C4-2B (cell line): ENCODE measurements at regions not wholly inside any gene's neighbourhood (a gene's known extent, or its start where the extent isn't known, plus 50 kb on each side); places are given as distances from the start of the nearest gene placed in this dataset.

Experiments used
- H3K27ac ChIP-seq: fragments of 450-650 bp; 2 replicates; pipeline ENCODE4 v1.5.1; 2017
- ZFX ChIP-seq: fragments of 450-650 bp; IDR thresholded peaks from 2 replicates; pipeline ENCODE4 v1.6.1; 2017
- TF ChIP-seq, protein P1 (sequence below): fragments of 450-650 bp; conservative IDR thresholded peaks from 2 replicates; pipeline ENCODE4 v1.5.1; 2017; ENCODE audit warnings: mild to moderate bottlenecking

DNA sequence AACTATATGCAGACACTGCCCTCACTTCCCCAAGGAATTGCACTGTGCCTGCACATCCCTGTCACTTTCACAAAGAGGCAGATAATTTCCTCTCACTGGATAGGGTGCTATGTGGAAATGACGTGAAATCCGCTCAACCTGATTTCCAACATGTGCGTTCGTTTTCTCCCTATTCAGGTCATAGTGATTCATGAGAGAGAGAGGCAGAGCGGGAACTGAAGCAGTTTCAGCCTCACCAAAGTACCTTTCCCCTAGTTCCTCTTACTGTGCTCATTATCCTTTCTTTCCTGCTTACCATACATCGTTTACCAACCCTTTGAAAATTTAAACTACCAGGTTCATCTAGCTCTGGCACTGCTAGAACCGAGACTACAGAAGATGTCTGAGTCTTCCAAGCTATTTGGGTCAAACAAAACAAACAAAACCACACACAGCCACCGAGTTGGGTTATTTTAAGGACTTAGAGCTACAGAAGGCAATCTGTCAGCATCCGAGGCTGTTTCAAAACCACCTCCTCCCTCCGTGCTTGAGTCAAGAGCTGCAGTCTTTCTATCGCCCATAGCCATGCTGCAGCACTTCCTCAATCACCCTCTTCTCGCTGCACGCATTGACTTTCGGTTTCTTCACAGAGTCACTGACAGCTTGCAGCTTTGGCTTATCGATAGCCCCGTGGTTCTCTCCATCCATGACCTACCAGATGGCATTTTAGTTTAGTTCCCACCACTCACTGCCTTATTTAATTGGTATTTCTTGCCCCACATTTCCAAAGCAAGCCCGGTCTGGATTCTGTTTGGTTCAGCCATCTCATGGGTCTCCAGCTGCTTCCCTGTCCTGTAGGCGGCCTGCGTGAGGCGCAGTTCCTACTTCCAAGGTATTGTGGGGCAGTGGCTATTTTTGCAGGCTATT lies 1395.8 kb downstream of the EFNB2 start:
- peak overlapping the region; percentile 49 for H3K27ac ChIP-seq
- TF ChIP-seq, protein P1, sequence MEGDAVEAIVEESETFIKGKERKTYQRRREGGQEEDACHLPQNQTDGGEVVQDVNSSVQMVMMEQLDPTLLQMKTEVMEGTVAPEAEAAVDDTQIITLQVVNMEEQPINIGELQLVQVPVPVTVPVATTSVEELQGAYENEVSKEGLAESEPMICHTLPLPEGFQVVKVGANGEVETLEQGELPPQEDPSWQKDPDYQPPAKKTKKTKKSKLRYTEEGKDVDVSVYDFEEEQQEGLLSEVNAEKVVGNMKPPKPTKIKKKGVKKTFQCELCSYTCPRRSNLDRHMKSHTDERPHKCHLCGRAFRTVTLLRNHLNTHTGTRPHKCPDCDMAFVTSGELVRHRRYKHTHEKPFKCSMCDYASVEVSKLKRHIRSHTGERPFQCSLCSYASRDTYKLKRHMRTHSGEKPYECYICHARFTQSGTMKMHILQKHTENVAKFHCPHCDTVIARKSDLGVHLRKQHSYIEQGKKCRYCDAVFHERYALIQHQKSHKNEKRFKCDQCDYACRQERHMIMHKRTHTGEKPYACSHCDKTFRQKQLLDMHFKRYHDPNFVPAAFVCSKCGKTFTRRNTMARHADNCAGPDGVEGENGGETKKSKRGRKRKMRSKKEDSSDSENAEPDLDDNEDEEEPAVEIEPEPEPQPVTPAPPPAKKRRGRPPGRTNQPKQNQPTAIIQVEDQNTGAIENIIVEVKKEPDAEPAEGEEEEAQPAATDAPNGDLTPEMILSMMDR: peak; percentile 50
- TF ChIP-seq ZFX: no peak

DNA sequence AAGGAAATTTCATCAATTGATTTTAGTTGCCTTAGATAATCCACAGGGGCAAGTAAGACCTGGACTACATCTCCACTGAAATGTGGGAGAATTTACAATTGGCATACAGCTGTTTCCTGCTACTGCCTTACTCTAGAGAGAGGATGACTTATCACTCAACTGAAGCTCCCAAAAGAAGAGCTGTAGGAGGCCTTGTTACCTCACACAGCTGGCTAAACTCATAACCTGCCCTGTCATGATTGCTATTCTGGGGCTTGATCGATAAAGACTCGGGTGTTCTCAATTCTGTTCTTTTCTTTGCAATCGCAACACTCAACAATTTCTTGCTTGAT lies 1396.4 kb downstream of the EFNB2 start:
- TF ChIP-seq, protein P1: no peak
- TF ChIP-seq ZFX: no peak
- no peak overlapping the region for H3K27ac ChIP-seq

DNA sequence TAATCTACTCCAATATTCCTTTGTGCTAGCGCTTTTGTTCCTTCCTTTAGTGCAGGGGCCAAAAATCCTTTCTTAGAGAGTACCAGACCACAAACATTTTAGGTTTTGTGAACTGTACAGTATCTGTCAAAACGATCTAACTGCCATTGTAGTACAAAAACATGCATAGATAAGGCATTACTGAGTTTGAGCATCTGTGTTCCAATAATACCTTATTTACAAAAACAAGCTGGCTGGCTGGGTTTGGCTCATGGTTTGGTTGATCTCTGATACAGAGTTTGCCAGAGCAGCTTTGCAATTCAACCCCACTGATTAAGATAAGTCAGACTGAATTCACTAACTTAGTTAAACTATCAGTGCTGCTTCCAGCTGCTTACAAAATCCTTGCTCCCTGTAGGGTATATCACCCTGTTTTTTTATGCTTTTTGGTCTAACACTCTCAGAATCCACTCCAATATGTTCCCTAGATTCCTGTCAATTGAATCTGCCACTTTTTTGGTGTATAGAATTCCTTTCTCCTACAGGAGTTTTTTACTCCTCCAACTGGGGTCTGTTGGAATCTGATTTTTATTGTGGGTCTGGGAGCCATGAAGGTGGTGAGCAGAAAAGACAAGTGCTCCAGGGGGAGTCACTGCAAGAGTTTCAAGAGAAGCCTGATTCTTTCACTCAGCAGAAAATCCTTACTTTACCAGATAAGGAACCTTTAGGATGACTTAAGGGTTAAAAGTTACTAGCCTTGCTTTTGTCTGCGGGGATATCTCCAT lies 1399.4 kb downstream of the EFNB2 start:
- no peak for TF ChIP-seq ZFX
- H3K27ac ChIP-seq: no peak overlapping the region

DNA sequence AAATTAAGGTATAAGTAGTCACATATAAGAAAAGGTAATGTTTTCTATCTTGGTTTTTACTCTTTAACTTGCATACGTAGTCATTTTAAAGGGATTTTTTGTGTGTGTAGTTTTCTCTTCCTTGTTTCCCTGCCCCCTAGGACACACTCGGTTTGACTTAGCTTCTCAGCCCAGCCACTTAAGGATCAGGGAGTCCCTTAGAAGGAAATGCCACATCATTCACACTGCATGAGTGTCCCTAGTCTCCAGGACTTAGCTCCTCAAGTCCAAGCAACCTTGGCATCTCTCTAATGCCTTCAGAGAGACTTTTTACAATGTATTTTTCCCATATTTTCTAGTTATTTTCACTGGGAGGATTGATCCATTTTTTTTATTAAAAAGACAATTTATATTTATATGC lies 1407.7 kb downstream of the EFNB2 start:
- TF ChIP-seq, protein P1: no peak
- no peak for TF ChIP-seq ZFX
- no peak overlapping the region for H3K27ac ChIP-seq

DNA sequence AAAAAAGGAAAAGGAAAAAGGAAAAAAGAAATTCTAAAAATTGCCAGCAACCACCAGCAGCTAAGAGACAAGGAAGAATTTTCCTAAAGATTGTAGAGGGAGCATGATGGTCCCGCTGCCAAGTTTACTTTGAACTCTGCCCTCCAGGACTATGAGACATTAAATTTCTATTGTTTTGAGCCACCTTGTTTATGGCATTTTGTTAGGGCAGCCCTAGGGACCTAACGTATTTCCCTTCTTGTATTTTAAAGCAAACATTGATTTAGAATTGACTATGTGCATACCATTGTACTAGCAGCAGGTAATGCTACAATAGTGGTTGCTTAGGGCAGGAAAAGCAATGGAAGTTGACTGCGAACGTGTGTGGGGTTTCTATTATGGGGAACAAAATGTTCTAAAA lies 1414.2 kb downstream of the EFNB2 start:
- TF ChIP-seq ZFX: no peak
- TF ChIP-seq, protein P1: no peak
- H3K27ac ChIP-seq: no peak overlapping the region

DNA sequence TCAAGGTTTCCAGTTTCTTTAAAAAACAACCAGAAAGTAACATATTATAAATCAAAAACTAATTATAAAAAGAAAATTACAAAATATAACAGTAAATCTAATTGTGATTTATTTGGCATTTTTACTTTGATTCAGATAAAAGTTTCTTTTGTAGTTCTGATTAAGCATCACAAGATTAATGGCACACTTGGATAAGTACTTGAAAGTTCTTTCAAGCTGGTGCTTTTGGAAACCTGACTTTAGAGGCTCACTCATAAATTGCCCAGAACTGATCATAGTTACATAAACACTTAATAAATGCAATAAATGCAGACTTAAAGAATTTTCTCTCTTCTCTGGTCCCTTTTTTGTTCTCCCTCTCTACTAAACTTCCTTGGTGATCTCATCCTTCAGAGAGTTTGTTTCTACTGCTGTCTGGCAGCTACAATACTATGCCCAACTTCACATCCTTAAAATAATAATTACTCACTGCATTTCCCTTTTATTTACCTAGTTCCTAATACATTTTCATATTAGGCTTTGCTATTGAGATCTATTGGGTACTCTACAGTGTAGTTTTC lies 1417.0 kb downstream of the EFNB2 start:
- no peak overlapping the region for H3K27ac ChIP-seq
- no peak for TF ChIP-seq ZFX
- TF ChIP-seq, protein P1: no peak

DNA sequence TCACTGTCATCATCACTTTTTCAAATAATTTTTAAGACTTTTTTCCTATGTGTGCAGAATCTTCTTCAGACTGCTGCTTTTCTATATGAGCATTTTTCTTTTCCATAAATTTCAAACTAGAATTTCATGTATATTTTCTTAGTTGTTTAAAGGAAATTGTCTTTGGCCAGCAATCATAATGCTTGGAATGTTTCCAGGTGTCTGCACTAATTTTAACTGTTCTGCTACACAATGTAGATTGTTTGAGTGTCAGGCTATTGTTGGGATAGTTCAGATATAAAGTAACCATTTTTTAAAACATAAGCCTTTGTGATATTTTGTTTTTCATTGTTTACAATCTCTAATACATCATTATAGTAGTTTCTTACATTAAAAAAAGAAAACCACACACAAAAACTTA lies 1418.5 kb downstream of the EFNB2 start:
- H3K27ac ChIP-seq: no peak overlapping the region
- TF ChIP-seq, protein P1: no peak
- TF ChIP-seq ZFX: no peak
